ENCODE measurements at regions not wholly inside any gene's neighbourhood (a gene's known extent, or its start where the extent isn't known, plus 50 kb on each side); places are given as distances from the start of the nearest gene placed in this dataset.
"Not testable (repeated sequence)": the region's sequence is repeated elsewhere in the genome, so short reads cannot be mapped to it uniquely, and the experiment has no call there.

- not testable (repeated sequence) for TF ChIP-seq CTCF, EZH2phosphoT487 (IDR thresholded peaks at IDR 0.05)
These were observed 243.7 kb upstream of the CBLB start for GRCh38 chr3:106112561-106112960.

Data from neural progenitor cell (in vitro differentiated cells).